ENCODE measurements at regions not wholly inside any gene's neighbourhood (a gene's known extent, or its start where the extent isn't known, plus 50 kb on each side); places are given as distances from the start of the nearest gene placed in this dataset.
A peak's percentile ranks its signal among the peaks of the same experiment; 100 is the strongest.

GRCh38 chr13:34767778-34768177 is 174.3 kb upstream of the NBEA start:
- TF ChIP-seq POLR2A (IDR thresholded peaks at IDR 0.05): no peak
- TF ChIP-seq CTCF (IDR thresholded peaks at IDR 0.05): no peak
- Histone ChIP-seq H3K27ac (no peak overlapping the region), H3K27me3 (no peaks in the 10 kb centered on the region), H3K36me3 (no peaks in the 10 kb centered on the region), H3K4me3 (no peak overlapping the region), H3K9me3 (no peaks in the 10 kb centered on the region), H3K4me1 (peaks cover 0 to 4% (median 0%) of the 10 kb centered on the region in 12 donors)
- intact Hi-C loops (cut with DNase I): no loop called here
- WGBS, 4 donors: 85 to 92% (median 90%) methylated on average over 1 of the region's 1 CpG
- no peak for DNase-seq
- no peak for ATAC-seq

DNA sequence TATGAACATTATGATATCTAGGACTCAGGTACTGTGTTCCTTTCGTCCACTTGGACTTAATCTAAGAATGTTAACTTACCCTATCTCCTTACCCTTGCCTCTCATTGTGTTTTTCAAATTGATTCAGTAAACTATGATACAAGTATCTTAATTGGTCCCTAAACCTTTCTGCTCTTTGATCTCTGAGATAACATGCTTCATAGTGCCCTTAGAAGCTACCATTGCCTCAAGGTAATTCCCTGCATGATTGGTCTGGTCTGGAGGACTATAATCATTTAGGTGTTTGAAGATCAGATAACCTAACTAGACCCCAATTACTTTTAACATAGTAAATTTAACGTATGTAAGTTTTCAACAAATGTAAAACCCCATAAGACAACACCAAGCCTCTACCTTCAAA is 169.9 kb upstream of the NBEA start:
- intact Hi-C loops (cut with DNase I): no loop called here
- WGBS, 4 donors: 88 to 91% (median 90%) methylated on average over 2 of the region's 2 CpGs

GRCh38 chr13:34772881-34773280 is 169.2 kb upstream of the NBEA start:
- H3K4me1 ChIP-seq: no peaks in the 10 kb centered on the region
- H3K4me3 ChIP-seq: no peak overlapping the region
- intact Hi-C loops (cut with DNase I): no loop called here
- H3K27me3 ChIP-seq: no peaks in the 10 kb centered on the region
- H3K36me3 ChIP-seq: no peaks in the 10 kb centered on the region
- no peak for TF ChIP-seq POLR2A (IDR thresholded peaks at IDR 0.05)
- no peak for TF ChIP-seq CTCF (IDR thresholded peaks at IDR 0.05)
- no peaks in the 10 kb centered on the region for H3K9me3 ChIP-seq
- DNase-seq (no peak), ATAC-seq (no peak)
- H3K27ac ChIP-seq: no peak overlapping the region
- 91 to 93% (median 92%) methylated on average over 3 of the region's 3 CpGs for WGBS, 4 donors

More for the DNA sequence above, 169.9 kb upstream of the NBEA start:
- H3K4me1 ChIP-seq: no peaks in the 10 kb centered on the region
- no peak overlapping the region for H3K4me3 ChIP-seq
- ATAC-seq (no peak), DNase-seq (no peak)
- no peaks in the 10 kb centered on the region for H3K27me3 ChIP-seq
- no peaks in the 10 kb centered on the region for H3K36me3 ChIP-seq
- H3K27ac ChIP-seq: no peak overlapping the region
- TF ChIP-seq POLR2A (IDR thresholded peaks at IDR 0.05) (no peak), CTCF (IDR thresholded peaks at IDR 0.05) (no peak)
- H3K9me3 ChIP-seq: no peaks in the 10 kb centered on the region

DNA sequence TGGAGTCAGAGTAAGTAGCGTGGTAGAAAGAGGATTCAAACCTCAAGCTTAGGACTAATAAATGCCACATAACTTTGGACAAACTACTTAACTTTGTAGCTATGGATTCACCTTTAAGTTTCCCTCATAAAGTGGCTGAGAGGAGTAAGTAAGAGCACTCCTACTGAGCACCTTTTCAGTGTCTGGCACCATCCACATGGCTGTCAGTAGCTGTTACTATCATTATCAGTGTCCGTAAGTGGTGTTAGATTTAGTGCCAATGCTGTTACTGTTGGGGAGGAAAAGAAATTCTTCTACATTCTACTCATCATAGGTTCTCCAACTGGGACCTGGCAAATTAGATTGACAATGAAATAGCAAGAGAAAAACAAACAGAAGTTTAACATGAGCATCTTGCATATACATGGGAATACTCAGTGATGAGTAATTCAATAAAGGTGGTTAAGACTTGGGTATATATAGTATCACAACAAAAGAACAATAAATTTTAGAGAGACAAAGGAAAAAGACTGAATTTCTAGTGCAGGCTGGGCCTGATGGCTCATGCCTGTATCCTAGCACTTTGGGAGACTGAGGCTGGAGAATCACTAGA is 165.6 kb upstream of the NBEA start:
- H3K4me1 ChIP-seq: no peaks in the 10 kb centered on the region
- TF ChIP-seq POLR2A (IDR thresholded peaks at IDR 0.05): no peak
- no peak for TF ChIP-seq CTCF (IDR thresholded peaks at IDR 0.05)
- ATAC-seq (peak in 3 of 4 donors; percentile 56 to 73 (median 64)), DNase-seq (no peak)
- no peaks in the 10 kb centered on the region for H3K27me3 ChIP-seq
- WGBS, 4 donors: 70 to 75% (median 71%) methylated on average over 2 of the region's 2 CpGs
- no peak overlapping the region for H3K27ac ChIP-seq
- no peak overlapping the region for H3K4me3 ChIP-seq
- H3K36me3 ChIP-seq: no peaks in the 10 kb centered on the region
- intact Hi-C loops (cut with DNase I): no loop called here
- H3K9me3 ChIP-seq: no peaks in the 10 kb centered on the region

Measured in heart left ventricle (tissue), 16 donors.